HepG2 (cell line): ENCODE measurements at regions not wholly inside any gene's neighbourhood (a gene's known extent, or its start where the extent isn't known, plus 50 kb on each side); places are given as distances from the start of the nearest gene placed in this dataset.

Source experiments
- CEBPZ ChIP-seq: IDR thresholded peaks from 2 replicates; pipeline ENCODE4 v1.6.1; 2012; ENCODE audit warnings: low read length, improper control_type of control experiment
- CREB1 ChIP-seq, 2 experiments: fragments of 450-650 bp in 1 of 2; IDR thresholded peaks; 2 replicates each; pipeline ENCODE4 v1.6.1; 2016 to 2017; ENCODE audit warnings: control low read depth in 1 of 2, mild to moderate bottlenecking in 1 of 2, missing compliant biosample characterization in 1 of 2, missing genetic modification characterization in 1 of 2
- ELK4 ChIP-seq: sonication (generic); formaldehyde crosslinking; IDR thresholded peaks from 2 replicates; pipeline ENCODE4 v1.9.0; 2021; ENCODE audit warnings: missing genetic modification reagents, borderline replicate concordance
- ESRRA ChIP-seq: sonication (generic); formaldehyde crosslinking; IDR thresholded peaks from 2 replicates; pipeline ENCODE4 v1.5.1; 2020; ENCODE audit warnings: mild to moderate bottlenecking, low read depth, missing genetic modification reagents
- EZH2 ChIP-seq: conservative IDR thresholded peaks from 2 replicates; pipeline ENCODE4 v1.6.1; 2012; ENCODE audit warnings: mild to moderate bottlenecking, low read depth, low read length, moderate library complexity
- FOXA3 ChIP-seq: IDR thresholded peaks from 2 replicates; pipeline ENCODE4 v1.6.1; 2016; ENCODE audit warnings: missing genetic modification reagents, missing compliant biosample characterization
- FOXO4 ChIP-seq: sonication (generic); formaldehyde crosslinking; conservative IDR thresholded peaks from 2 replicates; pipeline ENCODE4 v1.8.1; 2023; ENCODE audit warnings: missing genetic modification reagents
- GATAD2A ChIP-seq: IDR thresholded peaks from 2 replicates; pipeline ENCODE4 v1.6.1; 2016
- HES4 ChIP-seq: sonication (generic); formaldehyde crosslinking; IDR thresholded peaks from 2 replicates; pipeline ENCODE4 v1.9.0; 2021; ENCODE audit warnings: mild to moderate bottlenecking, missing genetic modification reagents, borderline replicate concordance
- MIXL1 ChIP-seq: IDR thresholded peaks from 2 replicates; pipeline ENCODE4 v1.6.1; 2016
- NCOA2 ChIP-seq: sonication (generic); formaldehyde crosslinking; IDR thresholded peaks from 2 replicates; pipeline ENCODE4 v1.8.0; 2022; ENCODE audit warnings: inconsistent platforms
- REPIN1 ChIP-seq: sonication (generic); formaldehyde crosslinking; IDR thresholded peaks from 2 replicates; pipeline ENCODE4 v1.8.0; 2022; ENCODE audit warnings: missing genetic modification reagents, low read depth, mild to moderate bottlenecking, borderline replicate concordance
- SCMH1 ChIP-seq: sonication (generic); formaldehyde crosslinking; IDR thresholded peaks from 2 replicates; pipeline ENCODE4 v1.9.0; 2021; ENCODE audit warnings: missing genetic modification reagents, mild to moderate bottlenecking, borderline replicate concordance
- THAP11 ChIP-seq: IDR thresholded peaks from 2 replicates; pipeline ENCODE4 v1.6.1; 2016; ENCODE audit warnings: missing biosample characterization, missing genetic modification reagents
- YEATS4 ChIP-seq: sonication (generic); formaldehyde crosslinking; IDR thresholded peaks from 2 replicates; pipeline ENCODE4 v1.4.0; 2020; ENCODE audit warnings: missing genetic modification reagents, borderline replicate concordance
- ZBTB25 ChIP-seq: IDR thresholded peaks from 2 replicates; pipeline ENCODE4 v1.6.1; 2018; ENCODE audit warnings: missing genetic modification reagents
- ZFAT ChIP-seq: sonication (generic); formaldehyde crosslinking; conservative IDR thresholded peaks from 2 replicates; pipeline ENCODE4 v1.8.1; 2023; ENCODE audit warnings: missing genetic modification reagents, inconsistent platforms
- ZFP37 ChIP-seq: sonication (generic); formaldehyde crosslinking; IDR thresholded peaks from 2 replicates; pipeline ENCODE4 v1.4.0; 2020; ENCODE audit warnings: missing genetic modification reagents, borderline replicate concordance
- ZNF335 ChIP-seq: sonication (generic); formaldehyde crosslinking; IDR thresholded peaks from 2 replicates; pipeline ENCODE4 v1.4.0; 2020; ENCODE audit warnings: missing genetic modification reagents
- ZNF343 ChIP-seq: sonication (generic); formaldehyde crosslinking; IDR thresholded peaks from 2 replicates; pipeline ENCODE4 v1.4.0; 2020; ENCODE audit warnings: mild to moderate bottlenecking, missing genetic modification reagents
- ZNF460 ChIP-seq: sonication (generic); formaldehyde crosslinking; IDR thresholded peaks from 2 replicates; pipeline ENCODE4 v1.5.1; 2020; ENCODE audit warnings: missing genetic modification reagents, mild to moderate bottlenecking, borderline replicate concordance
- ZNF792 ChIP-seq: IDR thresholded peaks from 2 replicates; pipeline ENCODE4 v1.6.1; 2016
- TF ChIP-seq, protein P1 (sequence below), 2 experiments: fragments of 450-650 bp in 1 of 2; sonication (generic) in 1 of 2; formaldehyde crosslinking; IDR thresholded peaks; 2 replicates each; pipeline versions ENCODE4 v1.5.0 to v1.8.0; 2020 to 2022; ENCODE audit warnings: mild to moderate bottlenecking in 1 of 2, missing genetic modification reagents in 1 of 2
- TF ChIP-seq, protein P2 (sequence below): sonication (generic); formaldehyde crosslinking; IDR thresholded peaks from 2 replicates; pipeline ENCODE4 v1.5.1; 2020; ENCODE audit warnings: missing genetic modification reagents, mild to moderate bottlenecking, borderline replicate concordance

GRCh38 chr13:81493144-81493543 lies 1152.2 kb upstream of the SPRY2 start (continued):
- TF ChIP-seq ZBTB25 (CRISPR knock-in tag) = no peak
- TF ChIP-seq, protein P1, sequence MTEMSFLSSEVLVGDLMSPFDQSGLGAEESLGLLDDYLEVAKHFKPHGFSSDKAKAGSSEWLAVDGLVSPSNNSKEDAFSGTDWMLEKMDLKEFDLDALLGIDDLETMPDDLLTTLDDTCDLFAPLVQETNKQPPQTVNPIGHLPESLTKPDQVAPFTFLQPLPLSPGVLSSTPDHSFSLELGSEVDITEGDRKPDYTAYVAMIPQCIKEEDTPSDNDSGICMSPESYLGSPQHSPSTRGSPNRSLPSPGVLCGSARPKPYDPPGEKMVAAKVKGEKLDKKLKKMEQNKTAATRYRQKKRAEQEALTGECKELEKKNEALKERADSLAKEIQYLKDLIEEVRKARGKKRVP (CRISPR knock-in tag; IDR thresholded peaks at IDR 0.05) = peak in 1 of 2 experiments; percentile 89; a peak in 2 of 4 replicates
- 0 out of 2 replicates have a peak, but pooled peaks have one; percentile 52 for TF ChIP-seq MIXL1 (CRISPR knock-in tag)
- no peak for TF ChIP-seq ELK4
- no peak for TF ChIP-seq CEBPZ
- no peak for TF ChIP-seq ZNF335 (CRISPR knock-in tag)
- peak; percentile 78 for TF ChIP-seq FOXA3 (CRISPR knock-in tag)
- TF ChIP-seq HES4 (CRISPR knock-in tag) = no peak
- no peak for TF ChIP-seq ZFP37 (CRISPR knock-in tag)
- TF ChIP-seq SCMH1 (CRISPR knock-in tag) = no peak
- no peak for TF ChIP-seq ESRRA
- 0 out of 2 replicates have a peak, but pooled peaks have one; percentile 10 for TF ChIP-seq NCOA2 (CRISPR knock-in tag)
- no peak for TF ChIP-seq EZH2
- no peak for TF ChIP-seq FOXO4 (CRISPR knock-in tag)
- peak; percentile 70 for TF ChIP-seq GATAD2A
- TF ChIP-seq ZNF460 (CRISPR knock-in tag) = no peak
- no peak for TF ChIP-seq ZNF792 (CRISPR knock-in tag)
- TF ChIP-seq CREB1 (IDR thresholded peaks at IDR 0.05) = no peak
- 0 out of 2 replicates have a peak, but pooled peaks have one; percentile 19 for TF ChIP-seq CREB1 (CRISPR knock-in tag; IDR thresholded peaks at IDR 0.05)
- TF ChIP-seq REPIN1 (CRISPR knock-in tag) = no peak
- no peak for TF ChIP-seq THAP11
- no peak for TF ChIP-seq ZFAT (CRISPR knock-in tag)
- no peak for TF ChIP-seq YEATS4
- TF ChIP-seq, protein P2, sequence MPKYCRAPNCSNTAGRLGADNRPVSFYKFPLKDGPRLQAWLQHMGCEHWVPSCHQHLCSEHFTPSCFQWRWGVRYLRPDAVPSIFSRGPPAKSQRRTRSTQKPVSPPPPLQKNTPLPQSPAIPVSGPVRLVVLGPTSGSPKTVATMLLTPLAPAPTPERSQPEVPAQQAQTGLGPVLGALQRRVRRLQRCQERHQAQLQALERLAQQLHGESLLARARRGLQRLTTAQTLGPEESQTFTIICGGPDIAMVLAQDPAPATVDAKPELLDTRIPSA = no peak
- no peak for TF ChIP-seq ZNF343
